ENCODE measurements at regions not wholly inside any gene's neighbourhood (a gene's known extent, or its start where the extent isn't known, plus 50 kb on each side); places are given as distances from the start of the nearest gene placed in this dataset.

GRCh38 chr6:90788781-90789180 is 201.9 kb upstream of the MAP3K7 start (continued):
- TF ChIP-seq RNF2 (IDR thresholded peaks at IDR 0.05; ENCODE audit: borderline replicate concordance, low read depth, low read length, missing control alignments, poor library complexity, severe bottlenecking) (no peak), TBP (IDR thresholded peaks at IDR 0.05; ENCODE audit: low read depth, low read length) (no peak)

Data from H1 (cell line).